ENCODE measurements at regions not wholly inside any gene's neighbourhood (a gene's known extent, or its start where the extent isn't known, plus 50 kb on each side); places are given as distances from the start of the nearest gene placed in this dataset.

GRCh38 chr21:22128671-22129070 is 1130.5 kb downstream of the NCAM2 start:
- no peak overlapping the region for H3K4me3 ChIP-seq (ENCODE audit: insufficient read depth, low read depth, low read length)
- no peaks in the 10 kb centered on the region for H3K27me3 ChIP-seq (ENCODE audit: control insufficient read depth, insufficient read depth, low read length, poor library complexity, severe bottlenecking)
- H3K4me1 ChIP-seq (ENCODE audit: control insufficient read depth, insufficient read depth, low read length) = no peaks in the 10 kb centered on the region
- H3K9me3 ChIP-seq (ENCODE audit: control insufficient read depth, low read length) = no peaks in the 10 kb centered on the region
- WGBS, 2 experiments = 83% methylated on average over 1 of the region's 2 CpGs; no CpG with 5 or more reads in 1 of the 2 experiments
- H3K27ac ChIP-seq (ENCODE audit: insufficient read depth, low read depth, low read length, poor library complexity, severe bottlenecking) = no peak overlapping the region
- H3K36me3 ChIP-seq (ENCODE audit: control insufficient read depth, insufficient read depth, low read length) = no peaks in the 10 kb centered on the region

DNA sequence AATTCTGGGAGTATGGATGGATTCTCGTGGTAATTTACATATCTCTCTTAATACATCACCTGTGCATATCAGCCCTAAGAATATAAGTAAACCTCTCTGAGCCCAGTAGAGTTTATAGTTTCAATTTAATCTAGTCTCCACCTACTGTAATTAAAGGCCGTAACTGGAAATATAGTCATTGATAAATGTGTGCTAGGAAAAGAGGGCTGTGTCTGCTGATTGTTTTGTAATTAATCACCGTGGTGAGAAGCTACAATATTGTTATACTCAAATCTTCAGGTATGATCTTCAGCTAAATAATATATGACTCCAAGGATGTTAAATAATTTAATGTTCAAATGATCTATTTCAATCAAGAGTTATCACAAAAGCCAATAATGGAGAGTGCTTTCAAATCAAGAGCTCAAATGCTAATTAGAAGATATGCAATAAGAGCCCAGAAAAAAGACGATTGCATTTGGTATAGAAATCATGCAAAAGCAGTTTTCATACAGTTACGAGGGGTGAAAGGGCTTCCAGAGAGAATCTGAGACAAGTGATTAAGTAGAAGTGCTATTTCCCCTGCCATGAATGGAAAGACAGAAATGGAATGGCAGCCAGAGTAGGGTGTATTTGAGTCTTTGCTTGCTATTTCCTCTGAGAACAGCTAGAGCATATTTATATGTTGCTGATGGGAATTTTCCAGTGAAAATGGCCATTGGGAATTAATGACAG is 1134.3 kb downstream of the NCAM2 start:
- no peak overlapping the region for H3K27ac ChIP-seq (ENCODE audit: insufficient read depth, low read depth, low read length, poor library complexity, severe bottlenecking)
- no peaks in the 10 kb centered on the region for H3K9me3 ChIP-seq (ENCODE audit: control insufficient read depth, low read length)
- no peaks in the 10 kb centered on the region for H3K27me3 ChIP-seq (ENCODE audit: control insufficient read depth, insufficient read depth, low read length, poor library complexity, severe bottlenecking)
- H3K4me1 ChIP-seq (ENCODE audit: control insufficient read depth, insufficient read depth, low read length) = no peaks in the 10 kb centered on the region
- WGBS, 2 experiments = 91 to 96% methylated on average over 2 to 4 of the region's 5 CpGs
- no peaks in the 10 kb centered on the region for H3K36me3 ChIP-seq (ENCODE audit: control insufficient read depth, insufficient read depth, low read length)
- H3K4me3 ChIP-seq (ENCODE audit: insufficient read depth, low read depth, low read length) = no peak overlapping the region

DNA sequence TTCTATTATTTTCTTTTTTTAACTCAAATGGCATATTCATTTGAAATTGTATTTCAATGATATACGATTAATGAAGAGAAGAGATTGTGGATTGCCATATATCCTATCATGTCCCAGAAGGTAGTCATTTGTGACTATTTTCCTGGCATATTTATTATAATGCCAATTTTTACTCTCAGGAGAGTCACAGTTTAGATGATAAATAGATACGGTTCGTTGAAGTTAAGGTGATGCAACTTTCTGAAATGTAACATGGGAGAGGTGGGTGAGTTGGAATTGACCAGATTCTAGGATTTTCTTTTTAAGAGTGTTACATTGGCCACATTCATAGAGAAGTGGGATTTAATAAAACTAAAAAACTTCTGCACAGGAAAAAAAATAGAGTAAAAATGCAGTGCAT is 1138.5 kb downstream of the NCAM2 start:
- H3K9me3 ChIP-seq (ENCODE audit: control insufficient read depth, low read length) = no peaks in the 10 kb centered on the region
- H3K27ac ChIP-seq (ENCODE audit: insufficient read depth, low read depth, low read length, poor library complexity, severe bottlenecking) = no peak overlapping the region
- no peaks in the 10 kb centered on the region for H3K36me3 ChIP-seq (ENCODE audit: control insufficient read depth, insufficient read depth, low read length)
- no peaks in the 10 kb centered on the region for H3K4me1 ChIP-seq (ENCODE audit: control insufficient read depth, insufficient read depth, low read length)
- WGBS, 2 experiments = 92 to 94% methylated on average over 2 to 3 of the region's 3 CpGs
- H3K4me3 ChIP-seq (ENCODE audit: insufficient read depth, low read depth, low read length) = no peak overlapping the region
- H3K27me3 ChIP-seq (ENCODE audit: control insufficient read depth, insufficient read depth, low read length, poor library complexity, severe bottlenecking) = no peaks in the 10 kb centered on the region

DNA sequence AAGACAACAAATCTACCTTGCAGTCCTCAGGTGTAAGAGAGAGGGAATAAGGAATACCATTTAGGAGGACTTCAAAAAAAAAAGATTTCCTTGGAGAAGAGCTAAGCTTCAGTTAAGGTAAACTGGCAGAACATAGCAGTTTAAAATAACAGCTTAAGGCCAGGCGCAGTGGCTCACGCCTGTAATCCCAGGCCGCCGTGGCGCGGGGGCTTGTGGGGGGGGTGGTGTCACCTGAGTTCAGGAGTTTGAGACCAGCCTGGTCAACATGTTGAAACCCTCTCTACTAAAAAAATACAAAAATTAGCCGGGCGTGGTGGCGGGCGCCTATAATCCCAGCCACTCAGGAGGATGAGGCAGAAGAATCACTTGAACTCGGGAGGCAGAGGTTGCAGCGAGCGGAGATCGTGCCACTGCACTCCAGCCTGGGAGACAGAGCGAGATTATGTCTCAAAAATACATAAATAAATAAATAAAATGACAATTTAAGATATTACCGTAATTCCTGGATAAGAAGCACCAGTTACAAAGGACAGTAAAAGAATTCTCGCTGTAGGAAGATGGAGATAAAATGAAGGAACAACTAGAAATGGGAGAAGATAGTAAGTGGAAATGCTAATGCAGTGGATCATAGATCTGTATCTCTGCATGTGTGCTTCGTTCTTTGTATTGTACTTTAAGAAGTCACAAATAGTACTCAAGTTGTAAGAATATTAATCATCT is 1140.2 kb downstream of the NCAM2 start:
- no peak overlapping the region for H3K27ac ChIP-seq (ENCODE audit: insufficient read depth, low read depth, low read length, poor library complexity, severe bottlenecking)
- H3K4me3 ChIP-seq (ENCODE audit: insufficient read depth, low read depth, low read length) = no peak overlapping the region
- no peaks in the 10 kb centered on the region for H3K9me3 ChIP-seq (ENCODE audit: control insufficient read depth, low read length)
- H3K27me3 ChIP-seq (ENCODE audit: control insufficient read depth, insufficient read depth, low read length, poor library complexity, severe bottlenecking) = no peaks in the 10 kb centered on the region
- H3K4me1 ChIP-seq (ENCODE audit: control insufficient read depth, insufficient read depth, low read length) = no peaks in the 10 kb centered on the region
- 92 to 93% methylated on average over 16 to 17 of the region's 18 CpGs for WGBS, 2 experiments
- H3K36me3 ChIP-seq (ENCODE audit: control insufficient read depth, insufficient read depth, low read length) = no peaks in the 10 kb centered on the region

DNA sequence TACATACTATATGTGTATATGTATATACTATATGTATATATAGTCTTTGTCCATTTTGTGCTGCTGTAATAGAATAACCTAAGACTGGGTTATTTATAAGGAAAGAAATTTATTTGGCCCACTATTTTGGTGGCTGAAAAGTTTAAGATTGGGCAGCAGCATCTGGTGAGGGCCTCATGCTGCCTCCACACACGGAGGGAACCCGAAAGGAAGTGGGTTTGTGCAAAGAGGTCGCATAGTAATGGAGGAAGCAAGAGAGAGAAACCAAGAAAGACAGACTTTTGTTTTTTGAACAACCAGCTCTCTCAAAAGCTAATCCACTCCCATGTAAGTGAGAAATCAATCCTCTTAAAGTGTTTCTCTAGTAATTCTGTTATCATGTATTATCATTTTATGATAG is 1147.3 kb downstream of the NCAM2 start:
- H3K27me3 ChIP-seq (ENCODE audit: control insufficient read depth, insufficient read depth, low read length, poor library complexity, severe bottlenecking) = no peaks in the 10 kb centered on the region
- no peaks in the 10 kb centered on the region for H3K4me1 ChIP-seq (ENCODE audit: control insufficient read depth, insufficient read depth, low read length)
- no peaks in the 10 kb centered on the region for H3K36me3 ChIP-seq (ENCODE audit: control insufficient read depth, insufficient read depth, low read length)
- 89 to 90% methylated on average over 3 of the region's 3 CpGs for WGBS, 2 experiments
- H3K9me3 ChIP-seq (ENCODE audit: control insufficient read depth, low read length) = no peaks in the 10 kb centered on the region
- H3K27ac ChIP-seq (ENCODE audit: insufficient read depth, low read depth, low read length, poor library complexity, severe bottlenecking) = no peak overlapping the region
- H3K4me3 ChIP-seq (ENCODE audit: insufficient read depth, low read depth, low read length) = no peak overlapping the region

GRCh38 chr21:22154579-22155274 is 1156.5 kb downstream of the NCAM2 start:
- Histone ChIP-seq H3K27ac (ENCODE audit: insufficient read depth, low read depth, low read length, poor library complexity, severe bottlenecking) (no peak overlapping the region), H3K4me3 (ENCODE audit: insufficient read depth, low read depth, low read length) (no peak overlapping the region), H3K27me3 (ENCODE audit: control insufficient read depth, insufficient read depth, low read length, poor library complexity, severe bottlenecking) (no peaks in the 10 kb centered on the region), H3K4me1 (ENCODE audit: control insufficient read depth, insufficient read depth, low read length) (no peaks in the 10 kb centered on the region), H3K9me3 (ENCODE audit: control insufficient read depth, low read length) (no peaks in the 10 kb centered on the region), H3K36me3 (ENCODE audit: control insufficient read depth, insufficient read depth, low read length) (no peaks in the 10 kb centered on the region)

DNA sequence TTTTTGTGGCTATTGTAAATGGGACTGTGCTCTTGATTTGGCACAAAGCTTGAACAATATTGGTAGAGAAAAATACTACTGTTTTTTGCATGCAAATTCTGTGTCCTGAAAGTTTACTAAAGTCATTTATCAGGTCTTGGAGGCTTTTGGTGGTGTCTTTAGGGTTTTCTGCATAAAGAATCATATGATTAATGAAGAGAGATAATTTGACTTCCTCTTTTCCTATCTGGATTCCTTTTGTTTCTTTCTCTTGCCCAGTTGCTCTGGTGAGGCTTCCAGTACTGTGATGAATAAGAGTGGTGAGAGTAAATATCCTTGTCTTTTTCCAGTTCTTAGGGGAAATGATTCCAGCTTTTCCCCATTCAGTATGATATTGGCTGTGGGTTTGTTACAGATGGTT is 1166.7 kb downstream of the NCAM2 start:
- H3K9me3 ChIP-seq (ENCODE audit: control insufficient read depth, low read length) = no peaks in the 10 kb centered on the region

GRCh38 chr21:22174746-22175145 is 1176.5 kb downstream of the NCAM2 start:
- H3K4me1 ChIP-seq (ENCODE audit: control insufficient read depth, insufficient read depth, low read length) = no peaks in the 10 kb centered on the region
- no peaks in the 10 kb centered on the region for H3K36me3 ChIP-seq (ENCODE audit: control insufficient read depth, insufficient read depth, low read length)
- 100% methylated on average over 1 of the region's 1 CpG; no CpG with 5 or more reads in 1 of the 2 experiments for WGBS, 2 experiments
- no peaks in the 10 kb centered on the region for H3K27me3 ChIP-seq (ENCODE audit: control insufficient read depth, insufficient read depth, low read length, poor library complexity, severe bottlenecking)
- H3K9me3 ChIP-seq (ENCODE audit: control insufficient read depth, low read length) = no peaks in the 10 kb centered on the region
- no peak overlapping the region for H3K4me3 ChIP-seq (ENCODE audit: insufficient read depth, low read depth, low read length)
- no peak overlapping the region for H3K27ac ChIP-seq (ENCODE audit: insufficient read depth, low read depth, low read length, poor library complexity, severe bottlenecking)

More for the DNA sequence above, 1166.7 kb downstream of the NCAM2 start:
- no peak overlapping the region for H3K4me3 ChIP-seq (ENCODE audit: insufficient read depth, low read depth, low read length)
- H3K36me3 ChIP-seq (ENCODE audit: control insufficient read depth, insufficient read depth, low read length) = no peaks in the 10 kb centered on the region
- no peaks in the 10 kb centered on the region for H3K27me3 ChIP-seq (ENCODE audit: control insufficient read depth, insufficient read depth, low read length, poor library complexity, severe bottlenecking)
- no peak overlapping the region for H3K27ac ChIP-seq (ENCODE audit: insufficient read depth, low read depth, low read length, poor library complexity, severe bottlenecking)
- H3K4me1 ChIP-seq (ENCODE audit: control insufficient read depth, insufficient read depth, low read length) = no peaks in the 10 kb centered on the region

DNA sequence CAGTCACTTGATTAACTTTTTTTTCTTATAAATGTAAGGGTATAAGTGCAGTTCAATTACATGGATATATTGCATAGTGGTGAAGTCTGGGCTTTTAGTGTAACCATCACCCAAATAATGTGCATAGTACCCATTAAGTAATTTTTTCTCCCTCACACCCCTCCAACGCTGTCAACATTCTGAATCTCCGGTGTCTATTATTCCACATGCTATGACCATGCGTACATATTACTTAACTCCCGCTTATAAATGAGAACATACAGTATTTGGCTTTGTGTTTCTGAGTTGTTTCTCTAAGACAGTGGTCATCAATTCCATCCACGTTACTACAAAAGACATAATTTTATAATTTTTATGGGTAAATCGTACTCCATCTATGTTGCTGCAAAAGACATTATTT is 1191.1 kb downstream of the NCAM2 start:
- Histone ChIP-seq H3K4me1 (ENCODE audit: control insufficient read depth, insufficient read depth, low read length) (no peaks in the 10 kb centered on the region), H3K27ac (ENCODE audit: insufficient read depth, low read depth, low read length, poor library complexity, severe bottlenecking) (no peak overlapping the region), H3K4me3 (ENCODE audit: insufficient read depth, low read depth, low read length) (no peak overlapping the region), H3K36me3 (ENCODE audit: control insufficient read depth, insufficient read depth, low read length) (no peaks in the 10 kb centered on the region), H3K9me3 (ENCODE audit: control insufficient read depth, low read length) (no peaks in the 10 kb centered on the region), H3K27me3 (ENCODE audit: control insufficient read depth, insufficient read depth, low read length, poor library complexity, severe bottlenecking) (no peaks in the 10 kb centered on the region)
- 82 to 92% methylated on average over 3 to 4 of the region's 6 CpGs for WGBS, 2 experiments

DNA sequence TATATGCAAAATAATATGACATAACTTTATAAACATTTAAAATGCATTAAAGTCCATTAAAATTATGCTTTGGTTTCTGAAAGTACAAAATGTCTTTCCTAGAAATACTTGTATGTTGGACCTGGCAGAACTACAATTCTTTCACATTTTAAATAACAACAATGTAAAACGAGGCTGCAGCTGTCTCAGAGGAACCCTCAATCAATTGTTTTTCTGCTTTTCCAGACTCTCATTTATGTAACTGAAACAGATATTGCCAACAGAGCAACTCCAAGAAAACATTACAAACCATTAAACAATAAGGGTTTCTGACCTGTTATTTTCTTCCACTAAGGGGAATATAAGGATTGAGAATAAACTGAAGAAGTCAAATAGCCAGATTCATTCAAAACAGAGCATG is 1193.4 kb downstream of the NCAM2 start:
- H3K27ac ChIP-seq (ENCODE audit: insufficient read depth, low read depth, low read length, poor library complexity, severe bottlenecking) = no peak overlapping the region
- H3K36me3 ChIP-seq (ENCODE audit: control insufficient read depth, insufficient read depth, low read length) = no peaks in the 10 kb centered on the region
- no peaks in the 10 kb centered on the region for H3K27me3 ChIP-seq (ENCODE audit: control insufficient read depth, insufficient read depth, low read length, poor library complexity, severe bottlenecking)
- 84 to 93% methylated on average over 1 of the region's 1 CpG for WGBS, 2 experiments
- H3K4me3 ChIP-seq (ENCODE audit: insufficient read depth, low read depth, low read length) = no peak overlapping the region
- no peaks in the 10 kb centered on the region for H3K9me3 ChIP-seq (ENCODE audit: control insufficient read depth, low read length)
- no peaks in the 10 kb centered on the region for H3K4me1 ChIP-seq (ENCODE audit: control insufficient read depth, insufficient read depth, low read length)

Measured in ectodermal cell (in vitro differentiated cells).